ENCODE measurements at regions not wholly inside any gene's neighbourhood (a gene's known extent, or its start where the extent isn't known, plus 50 kb on each side); places are given as distances from the start of the nearest gene placed in this dataset.

- no peak for TF ChIP-seq SUZ12 (IDR thresholded peaks at IDR 0.05; ENCODE audit: extremely low read depth, insufficient read depth, insufficient read length)
- TF ChIP-seq YY1 (IDR thresholded peaks at IDR 0.05; ENCODE audit: insufficient read depth, insufficient read length): no peak
- TF ChIP-seq ZNF274 (IDR thresholded peaks at IDR 0.05; ENCODE audit: low read depth, low read length): no peak
Observed at GRCh38 chr12:4193821-4194220, 79.7 kb upstream of the CCND2 start.
